Hematopoietic multipotent progenitor cell (in vitro differentiated cells): ENCODE measurements at regions not wholly inside any gene's neighbourhood (a gene's known extent, or its start where the extent isn't known, plus 50 kb on each side); places are given as distances from the start of the nearest gene placed in this dataset.

ENCODE experiments used
- DNase-seq, 3 donors: peaks; one replicate each; pipeline ENCODE4 v3.0.0-alpha.2; 2011 to 2015; ENCODE audit warnings: low read depth in 2 of 3, low spot score in 2 of 3

GRCh38 chr12:4030929-4031702, 157.9 kb upstream of the PARP11 start:
- DNase-seq: peak; percentile 57 to 85 (median 83)

GRCh38 chr12:4027412-4027811, 154.2 kb upstream of the PARP11 start:
- peak; percentile 28 to 48 (median 35) for DNase-seq

- no peak for DNase-seq
These were observed 153.3 kb upstream of the PARP11 start for GRCh38 chr12:4026517-4026916.

- DNase-seq: no peak
These were observed 152.8 kb upstream of the PARP11 start for GRCh38 chr12:4026020-4026358.

GRCh38 chr12:4025181-4026019, 152.2 kb upstream of the PARP11 start:
- DNase-seq: no peak

- no peak for DNase-seq
These were observed 151.5 kb upstream of the PARP11 start for GRCh38 chr12:4024701-4025100.

GRCh38 chr12:4015225-4016091, 142.3 kb upstream of the PARP11 start:
- DNase-seq: no peak

GRCh38 chr12:4014858-4015224, 141.6 kb upstream of the PARP11 start:
- no peak for DNase-seq

GRCh38 chr12:4014444-4014843, 141.2 kb upstream of the PARP11 start:
- DNase-seq: no peak

GRCh38 chr12:4012977-4013968, 140.1 kb upstream of the PARP11 start:
- no peak for DNase-seq

- DNase-seq: no peak
These were observed 138.9 kb upstream of the PARP11 start for GRCh38 chr12:4012073-4012472.

- DNase-seq: no peak
These were observed 138.4 kb upstream of the PARP11 start for GRCh38 chr12:4011597-4011996.

GRCh38 chr12:4009979-4010704, 136.9 kb upstream of the PARP11 start:
- no peak for DNase-seq

- DNase-seq: no peak
These were observed 133.5 kb upstream of the PARP11 start for GRCh38 chr12:4006743-4007142.

GRCh38 chr12:4005851-4006430, 132.7 kb upstream of the PARP11 start:
- no peak for DNase-seq

GRCh38 chr12:4003576-4003975, 130.4 kb upstream of the PARP11 start:
- DNase-seq: no peak

- DNase-seq: no peak
These were observed 129.4 kb upstream of the PARP11 start for GRCh38 chr12:4002601-4003000.

GRCh38 chr12:4001841-4002240, 128.6 kb upstream of the PARP11 start:
- peak in 1 of 3 donors; percentile 47 for DNase-seq

- no peak for DNase-seq
These were observed 127.8 kb upstream of the PARP11 start for GRCh38 chr12:4001031-4001430.
